DOHH2 (cell line): ENCODE measurements at regions not wholly inside any gene's neighbourhood (a gene's known extent, or its start where the extent isn't known, plus 50 kb on each side); places are given as distances from the start of the nearest gene placed in this dataset.

Experiments
- H3F3A ChIP-seq: fragments of 200-600 bp; sonication (generic), shearing (Covaris generic); 2 replicates; pipeline ENCODE4 v1.6.0; 2016; ENCODE audit warnings: antibody characterized with exemption, mild to moderate bottlenecking; ENCODE audit not compliant: control insufficient read depth, insufficient read depth
- H3K27ac ChIP-seq: fragments of 200-600 bp; sonication (generic); 2 replicates; pipeline ENCODE4 v1.5.1; 2014; ENCODE audit warnings: low read depth, mild to moderate bottlenecking, low read length, moderate library complexity
- H3K27me3 ChIP-seq: fragments of 200-600 bp; sonication (generic); 2 replicates; pipeline ENCODE4 v1.6.1; 2014; ENCODE audit warnings: mild to moderate bottlenecking, low read length, mixed read lengths; ENCODE audit not compliant: control insufficient read depth
- H3K36me3 ChIP-seq: fragments of 200-600 bp; sonication (generic); 2 replicates; pipeline ENCODE4 v1.6.1; 2014; ENCODE audit warnings: mild to moderate bottlenecking, low read length, moderate library complexity, mixed read lengths; ENCODE audit not compliant: control insufficient read depth
- H3K4me1 ChIP-seq: fragments of 200-600 bp; sonication (generic); 2 replicates; pipeline ENCODE4 v1.6.1; 2014; ENCODE audit warnings: mild to moderate bottlenecking, low read length, mixed read lengths; ENCODE audit not compliant: control insufficient read depth
- H3K4me2 ChIP-seq: fragments of 200-600 bp; sonication (generic); 2 replicates; pipeline ENCODE4 v1.6.0; 2014; ENCODE audit warnings: mild to moderate bottlenecking, low read length, moderate library complexity
- H3K4me3 ChIP-seq: fragments of 200-600 bp; sonication (generic); 2 replicates; pipeline ENCODE4 v1.5.1; 2014; ENCODE audit warnings: mild to moderate bottlenecking, low read length, mixed read lengths
- H3K79me2 ChIP-seq: fragments of 200-600 bp; sonication (generic); 2 replicates; pipeline ENCODE4 v1.6.1; 2014; ENCODE audit warnings: mild to moderate bottlenecking, low read length, mixed read lengths; ENCODE audit not compliant: control insufficient read depth
- H3K9me2 ChIP-seq: fragments of 200-600 bp; sonication (generic); replicated peaks from 2 replicates; pipeline ENCODE4 v1.6.1; 2014; ENCODE audit warnings: mild to moderate bottlenecking, low read length, mixed read lengths; ENCODE audit not compliant: control insufficient read depth
- H3K9me3 ChIP-seq: fragments of 200-600 bp; sonication (generic); 2 replicates; pipeline ENCODE4 v1.6.1; 2014; ENCODE audit warnings: antibody characterized with exemption, low read length, mixed read lengths; ENCODE audit not compliant: control insufficient read depth, insufficient read depth
- H4K20me1 ChIP-seq: fragments of 200-600 bp; sonication (generic); 2 replicates; pipeline ENCODE4 v1.6.0; 2014; ENCODE audit warnings: low read depth, mild to moderate bottlenecking, antibody characterized with exemption, low read length, moderate library complexity; ENCODE audit not compliant: control insufficient read depth, insufficient read depth
- CTCF ChIP-seq: fragments of 200-600 bp; sonication (generic); IDR thresholded peaks from one replicate; pipeline ENCODE4 v1.5.1; 2014; ENCODE audit warnings: antibody characterized with exemption, mild to moderate bottlenecking, low read depth, low read length; ENCODE audit not compliant: poor library complexity, severe bottlenecking
- EZH2phosphoT487 ChIP-seq: fragments of 200-600 bp; sonication (generic); IDR thresholded peaks from 2 replicates; pipeline ENCODE4 v1.6.1; 2017; ENCODE audit warnings: borderline replicate concordance, mild to moderate bottlenecking, antibody characterized with exemption, low read length, moderate library complexity, mixed read lengths

DNA sequence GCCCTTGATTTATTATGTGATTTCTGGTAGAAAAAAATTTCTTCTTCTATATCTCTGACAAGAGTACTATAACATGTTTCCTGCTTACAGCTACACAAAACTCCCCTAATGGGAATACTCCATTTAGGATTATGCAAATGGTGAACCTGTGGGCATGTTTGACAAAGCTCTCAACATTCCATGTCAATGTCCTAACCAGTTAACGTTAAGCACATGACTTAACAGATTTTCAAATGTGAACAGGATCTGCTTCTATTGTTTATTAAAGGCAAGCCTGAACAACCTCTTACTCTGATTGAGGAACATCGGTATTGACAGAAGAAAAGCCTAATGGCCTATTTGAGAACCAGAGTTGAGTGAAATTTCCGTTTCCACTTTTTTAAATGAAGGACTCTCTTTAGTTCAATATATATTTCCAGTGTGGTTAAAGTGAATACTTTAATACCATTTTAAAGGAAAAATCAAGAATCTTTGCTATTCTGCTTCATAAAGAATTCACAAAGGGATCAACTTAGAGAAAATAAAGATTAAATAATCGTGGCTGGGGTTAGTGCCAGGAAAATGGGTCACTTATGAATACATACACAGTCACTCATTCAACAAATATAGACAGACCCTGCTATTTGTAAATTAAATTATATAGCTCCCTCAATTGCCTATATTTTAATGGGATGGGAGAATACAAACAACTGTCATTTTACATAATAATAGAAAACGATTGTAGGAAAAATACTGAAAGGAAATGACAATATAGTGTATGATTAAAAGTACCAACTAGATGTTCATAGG, 300.3 kb upstream of the CBLB start:
- Histone ChIP-seq H3K9me2 (no peaks in the 10 kb centered on the region), H3F3A (no peaks in the 10 kb centered on the region), H3K27me3 (no peaks in the 10 kb centered on the region), H4K20me1 (no peaks in the 10 kb centered on the region), H3K4me3 (no peak overlapping the region), H3K27ac (no peak overlapping the region), H3K79me2 (no peaks in the 10 kb centered on the region), H3K4me2 (no peak overlapping the region), H3K4me1 (no peaks in the 10 kb centered on the region), H3K9me3 (no peaks in the 10 kb centered on the region), H3K36me3 (no peaks in the 10 kb centered on the region)
- TF ChIP-seq CTCF = no peak
- TF ChIP-seq EZH2phosphoT487 = no peak

DNA sequence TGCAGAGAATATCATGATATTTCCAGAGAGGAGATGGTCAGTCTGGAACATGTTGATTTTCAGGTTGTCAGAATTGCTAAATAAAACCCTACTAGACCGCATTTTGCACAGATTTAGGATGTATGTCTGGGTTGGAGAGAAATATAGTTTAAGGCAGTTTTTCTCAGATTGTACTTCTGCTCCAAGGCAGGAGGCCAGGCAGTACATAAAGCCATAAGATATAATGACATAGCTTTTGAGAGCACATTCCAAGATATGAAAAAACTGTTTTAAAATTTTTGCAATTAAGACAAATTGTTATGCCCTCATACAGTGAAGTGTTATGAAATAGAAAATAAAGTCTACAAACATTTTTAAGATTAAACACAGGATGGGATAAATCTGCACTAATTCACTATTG, 301.8 kb upstream of the CBLB start:
- H3K27ac ChIP-seq = no peak overlapping the region
- no peaks in the 10 kb centered on the region for H3K79me2 ChIP-seq
- H3K4me1 ChIP-seq = no peaks in the 10 kb centered on the region
- H3K4me2 ChIP-seq = no peak overlapping the region
- H3K36me3 ChIP-seq = no peaks in the 10 kb centered on the region
- H4K20me1 ChIP-seq = no peaks in the 10 kb centered on the region
- no peaks in the 10 kb centered on the region for H3K27me3 ChIP-seq
- H3K9me3 ChIP-seq = no peaks in the 10 kb centered on the region
- no peaks in the 10 kb centered on the region for H3K9me2 ChIP-seq
- no peaks in the 10 kb centered on the region for H3F3A ChIP-seq
- H3K4me3 ChIP-seq = no peak overlapping the region
- TF ChIP-seq EZH2phosphoT487 (no peak), CTCF (no peak)

- H3K79me2 ChIP-seq = no peaks in the 10 kb centered on the region
- H3F3A ChIP-seq = no peaks in the 10 kb centered on the region
- no peaks in the 10 kb centered on the region for H3K4me1 ChIP-seq
- no peaks in the 10 kb centered on the region for H3K9me3 ChIP-seq
- no peaks in the 10 kb centered on the region for H3K9me2 ChIP-seq
- no peak overlapping the region for H3K4me3 ChIP-seq
- TF ChIP-seq EZH2phosphoT487 (no peak), CTCF (no peak)
- no peak overlapping the region for H3K4me2 ChIP-seq
- H3K27me3 ChIP-seq = no peaks in the 10 kb centered on the region
- no peaks in the 10 kb centered on the region for H3K36me3 ChIP-seq
- no peak overlapping the region for H3K27ac ChIP-seq
- no peaks in the 10 kb centered on the region for H4K20me1 ChIP-seq
Observed at GRCh38 chr3:106172101-106172500, 303.3 kb upstream of the CBLB start.

DNA sequence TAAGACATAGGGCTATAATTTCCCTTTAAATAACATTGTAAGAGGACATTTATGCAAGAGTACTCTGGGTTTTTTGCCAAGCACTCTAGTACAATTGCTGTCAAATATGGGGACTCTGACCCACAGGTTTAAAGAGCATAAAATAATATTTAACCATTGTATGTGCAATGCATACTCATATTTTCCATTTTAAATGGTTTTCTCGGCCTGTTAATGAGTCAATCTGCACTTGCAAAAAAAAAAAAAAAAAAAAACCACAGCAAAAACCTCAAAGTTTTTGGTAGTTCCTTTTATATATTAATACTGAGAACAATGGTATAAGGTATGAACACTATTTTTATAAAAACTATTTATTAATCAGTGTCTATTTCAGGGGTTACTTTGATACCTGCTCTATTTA, 304.0 kb upstream of the CBLB start:
- Histone ChIP-seq H3K27me3 (no peaks in the 10 kb centered on the region), H3K4me2 (no peak overlapping the region), H3K36me3 (no peaks in the 10 kb centered on the region), H3K9me2 (no peaks in the 10 kb centered on the region), H3K9me3 (no peaks in the 10 kb centered on the region), H4K20me1 (no peaks in the 10 kb centered on the region), H3K4me1 (no peaks in the 10 kb centered on the region), H3K27ac (no peak overlapping the region), H3F3A (no peaks in the 10 kb centered on the region), H3K79me2 (no peaks in the 10 kb centered on the region), H3K4me3 (no peak overlapping the region)
- no peak for TF ChIP-seq EZH2phosphoT487
